WTC11 (cell line): ENCODE measurements at regions not wholly inside any gene's neighbourhood (a gene's known extent, or its start where the extent isn't known, plus 50 kb on each side); places are given as distances from the start of the nearest gene placed in this dataset.
"Not testable (repeated sequence)": the region's sequence is repeated elsewhere in the genome, so short reads cannot be mapped to it uniquely, and the experiment has no call there.

Source experiments
- ATF3 ChIP-seq: sonication (generic); formaldehyde crosslinking; conservative IDR thresholded peaks from 2 replicates; pipeline ENCODE4 v1.8.1; 2022; ENCODE audit warnings: mild to moderate bottlenecking, missing genetic modification reagents
- CBFB ChIP-seq: sonication (generic); formaldehyde crosslinking; IDR thresholded peaks from 2 replicates; pipeline ENCODE4 v1.8.1; 2022; ENCODE audit warnings: mild to moderate bottlenecking, low read depth, missing genetic modification reagents
- CTCF ChIP-seq: fragments of 200-600 bp; IDR thresholded peaks from 2 replicates; pipeline ENCODE4 v1.8.0; 2022; ENCODE audit warnings: antibody characterized with exemption
- E2F1 ChIP-seq: sonication (generic); formaldehyde crosslinking; IDR thresholded peaks from 2 replicates; pipeline ENCODE4 v1.8.0; 2022; ENCODE audit warnings: mild to moderate bottlenecking, missing genetic modification reagents
- ELF4 ChIP-seq: sonication (generic); formaldehyde crosslinking; IDR thresholded peaks from 2 replicates; pipeline ENCODE4 v1.8.1; 2022; ENCODE audit warnings: low read depth, mild to moderate bottlenecking, moderate library complexity, missing genetic modification reagents
- ESRRA ChIP-seq: sonication (generic); formaldehyde crosslinking; IDR thresholded peaks from 2 replicates; pipeline ENCODE4 v1.8.1; 2022; ENCODE audit warnings: mild to moderate bottlenecking, missing genetic modification reagents, borderline replicate concordance
- OVOL2 ChIP-seq: fragments of 250-450 bp; sonication (Bioruptor Pico); IDR thresholded peaks from 2 replicates; pipeline ENCODE4 v1.9.0; 2021; ENCODE audit warnings: mild to moderate bottlenecking, borderline replicate concordance
- SP1 ChIP-seq: sonication (generic); formaldehyde crosslinking; conservative IDR thresholded peaks from 2 replicates; pipeline ENCODE4 v1.8.1; 2022; ENCODE audit warnings: missing genetic modification reagents
- TEAD1 ChIP-seq: sonication (generic); formaldehyde crosslinking; IDR thresholded peaks from 2 replicates; pipeline ENCODE4 v1.8.0; 2022; ENCODE audit warnings: mild to moderate bottlenecking, missing genetic modification reagents

- TF ChIP-seq CTCF = peak; percentile 69
- not testable (repeated sequence) for TF ChIP-seq ESRRA (CRISPR knock-in tag); TEAD1; OVOL2 (CRISPR knock-in tag); E2F1 (CRISPR knock-in tag); ELF4 (CRISPR knock-in tag); SP1 (CRISPR knock-in tag); ATF3 (CRISPR knock-in tag); CBFB (CRISPR knock-in tag)
Measured at GRCh38 chr9:34760196-34761040, 50.5 kb upstream of the CCL21 start.
